Neural cell (in vitro differentiated cells): ENCODE measurements at regions not wholly inside any gene's neighbourhood (a gene's known extent, or its start where the extent isn't known, plus 50 kb on each side); places are given as distances from the start of the nearest gene placed in this dataset.

Source experiments
- EZH2 ChIP-seq: fragments of 200-600, 300-800 bp; shearing (Covaris generic), sonication (generic); IDR thresholded peaks from 2 replicates; pipeline ENCODE4 v1.6.1; 2014; ENCODE audit warnings: antibody characterized with exemption, low read length, borderline replicate concordance, mild to moderate bottlenecking; ENCODE audit not compliant: insufficient read depth, poor library complexity, severe bottlenecking
- POLR2AphosphoS5 ChIP-seq: IDR thresholded peaks from 2 replicates; pipeline ENCODE4 v1.6.1; 2012
- small RNA-seq, 3 experiments: library from RNA; depleted of rRNA; stranded (forward); fragments of <200 nt; gene quantifications; one replicate each; pipeline ENCODE3, GENCODE V24; 2012
- TF ChIP-seq, protein P1 (sequence below): IDR thresholded peaks from 2 replicates; pipeline ENCODE4 v1.6.1; 2012; ENCODE audit warnings: borderline replicate concordance

DNA sequence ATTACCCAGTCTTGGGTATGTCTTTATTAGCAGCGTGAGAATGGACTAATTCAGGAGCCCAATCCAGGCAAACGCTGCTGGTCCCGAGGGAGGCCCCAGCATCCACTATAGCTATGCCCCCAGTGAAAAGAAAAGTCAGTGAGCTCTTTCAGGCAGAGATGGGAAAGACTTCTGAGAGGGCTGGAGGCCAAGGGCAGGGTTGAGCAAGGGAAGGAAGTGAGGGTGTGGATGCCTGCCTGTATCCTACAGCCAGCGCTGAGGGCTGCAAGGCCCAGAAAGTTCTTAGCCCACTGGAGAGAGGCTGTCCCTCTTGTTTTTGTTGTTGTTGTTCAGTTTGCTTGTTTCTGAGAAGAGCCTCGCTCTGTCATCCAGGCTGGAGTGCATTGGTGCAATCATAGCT, 261.6 kb downstream of the ZEB1 start (continued):
- TF ChIP-seq, protein P1, sequence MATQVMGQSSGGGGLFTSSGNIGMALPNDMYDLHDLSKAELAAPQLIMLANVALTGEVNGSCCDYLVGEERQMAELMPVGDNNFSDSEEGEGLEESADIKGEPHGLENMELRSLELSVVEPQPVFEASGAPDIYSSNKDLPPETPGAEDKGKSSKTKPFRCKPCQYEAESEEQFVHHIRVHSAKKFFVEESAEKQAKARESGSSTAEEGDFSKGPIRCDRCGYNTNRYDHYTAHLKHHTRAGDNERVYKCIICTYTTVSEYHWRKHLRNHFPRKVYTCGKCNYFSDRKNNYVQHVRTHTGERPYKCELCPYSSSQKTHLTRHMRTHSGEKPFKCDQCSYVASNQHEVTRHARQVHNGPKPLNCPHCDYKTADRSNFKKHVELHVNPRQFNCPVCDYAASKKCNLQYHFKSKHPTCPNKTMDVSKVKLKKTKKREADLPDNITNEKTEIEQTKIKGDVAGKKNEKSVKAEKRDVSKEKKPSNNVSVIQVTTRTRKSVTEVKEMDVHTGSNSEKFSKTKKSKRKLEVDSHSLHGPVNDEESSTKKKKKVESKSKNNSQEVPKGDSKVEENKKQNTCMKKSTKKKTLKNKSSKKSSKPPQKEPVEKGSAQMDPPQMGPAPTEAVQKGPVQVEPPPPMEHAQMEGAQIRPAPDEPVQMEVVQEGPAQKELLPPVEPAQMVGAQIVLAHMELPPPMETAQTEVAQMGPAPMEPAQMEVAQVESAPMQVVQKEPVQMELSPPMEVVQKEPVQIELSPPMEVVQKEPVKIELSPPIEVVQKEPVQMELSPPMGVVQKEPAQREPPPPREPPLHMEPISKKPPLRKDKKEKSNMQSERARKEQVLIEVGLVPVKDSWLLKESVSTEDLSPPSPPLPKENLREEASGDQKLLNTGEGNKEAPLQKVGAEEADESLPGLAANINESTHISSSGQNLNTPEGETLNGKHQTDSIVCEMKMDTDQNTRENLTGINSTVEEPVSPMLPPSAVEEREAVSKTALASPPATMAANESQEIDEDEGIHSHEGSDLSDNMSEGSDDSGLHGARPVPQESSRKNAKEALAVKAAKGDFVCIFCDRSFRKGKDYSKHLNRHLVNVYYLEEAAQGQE = no peak
- TF ChIP-seq POLR2AphosphoS5 = no peak
- TF ChIP-seq EZH2 = no peak

Small RNA genes in the stretch of these regions (small RNA-seq; reads per million reads assigned to genes)
- 0 reads per million in 3 experiments for gene AL161935.2
